Astrocyte (in vitro differentiated cells and primary cell): ENCODE measurements at regions not wholly inside any gene's neighbourhood (a gene's known extent, or its start where the extent isn't known, plus 50 kb on each side); places are given as distances from the start of the nearest gene placed in this dataset.

Experiments used
- DNase-seq: peaks from one replicate; pipeline ENCODE4 v3.0.0-alpha.2; 2010; ENCODE audit warnings: low read depth
- FAIRE-seq: peaks from 2 replicates; lab custom pipeline; 2011; peaks lifted over from hg19 to GRCh38; lab: Jason Lieb, UNC
- H2AFZ ChIP-seq: 2 replicates; pipeline ENCODE4 v1.6.0; 2012; ENCODE audit warnings: low read depth, low read length, inconsistent platforms
- H3K27ac ChIP-seq: 2 replicates; pipeline ENCODE4 v1.5.1; 2011; ENCODE audit warnings: low read depth, low read length, inconsistent platforms
- H3K27me3 ChIP-seq: 2 replicates; pipeline ENCODE4 v1.6.0; 2011; ENCODE audit warnings: low read length, inconsistent platforms; ENCODE audit not compliant: insufficient read depth
- H3K36me3 ChIP-seq: 2 replicates; pipeline ENCODE4 v1.5.1; 2011; ENCODE audit warnings: low read length, inconsistent platforms; ENCODE audit not compliant: insufficient read depth
- H3K4me1 ChIP-seq: 2 replicates; pipeline ENCODE4 v1.5.1; 2011; ENCODE audit warnings: low read length, inconsistent platforms; ENCODE audit not compliant: insufficient read depth
- H3K4me2 ChIP-seq: 2 replicates; pipeline ENCODE4 v1.6.0; 2012; ENCODE audit warnings: low read length, inconsistent platforms
- H3K4me3 ChIP-seq: 2 replicates; pipeline ENCODE4 v1.5.1; 2011; ENCODE audit warnings: low read depth, mild to moderate bottlenecking, low read length, inconsistent platforms; ENCODE audit not compliant: insufficient read depth
- H3K79me2 ChIP-seq: 2 replicates; pipeline ENCODE4 v1.6.0; 2012; ENCODE audit warnings: mild to moderate bottlenecking, low read length, inconsistent platforms; ENCODE audit not compliant: insufficient read depth
- H3K9ac ChIP-seq: 2 replicates; pipeline ENCODE4 v1.6.0; 2012; ENCODE audit warnings: mild to moderate bottlenecking, low read length, inconsistent platforms
- H3K9me3 ChIP-seq: 2 replicates; pipeline ENCODE4 v1.5.1; 2012; ENCODE audit warnings: low read depth, mild to moderate bottlenecking, low read length, inconsistent platforms; ENCODE audit not compliant: insufficient read depth
- H4K20me1 ChIP-seq: 2 replicates; pipeline ENCODE4 v1.6.0; 2012; ENCODE audit warnings: low read length, inconsistent platforms; ENCODE audit not compliant: insufficient read depth
- H3K27ac Mint-ChIP-seq: one replicate; pipeline ENCODE4 v1.8.0; 2021; ENCODE audit warnings: mild to moderate bottlenecking, mixed read lengths; ENCODE audit not compliant: unreplicated experiment
- H3K27me3 Mint-ChIP-seq: one replicate; pipeline ENCODE4 v1.8.0; 2021; ENCODE audit warnings: low read depth, mixed read lengths; ENCODE audit not compliant: unreplicated experiment
- H3K36me3 Mint-ChIP-seq: one replicate; pipeline ENCODE4 v1.8.0; 2021; ENCODE audit warnings: low read depth, mixed read lengths; ENCODE audit not compliant: unreplicated experiment
- H3K4me1 Mint-ChIP-seq: one replicate; pipeline ENCODE4 v1.8.0; 2021; ENCODE audit warnings: low read depth, mixed read lengths; ENCODE audit not compliant: unreplicated experiment
- H3K4me3 Mint-ChIP-seq: one replicate; pipeline ENCODE4 v1.8.0; 2021; ENCODE audit warnings: mild to moderate bottlenecking, moderate library complexity, mixed read lengths; ENCODE audit not compliant: unreplicated experiment
- H3K9me3 Mint-ChIP-seq: one replicate; pipeline ENCODE4 v1.8.0; 2021; ENCODE audit warnings: mild to moderate bottlenecking, mixed read lengths; ENCODE audit not compliant: unreplicated experiment
- EZH2 ChIP-seq: IDR thresholded peaks from 2 replicates; pipeline ENCODE4 v1.6.1; 2012; ENCODE audit warnings: mild to moderate bottlenecking, low read length, inconsistent platforms; ENCODE audit not compliant: insufficient read depth
- TF ChIP-seq, protein P1 (sequence below): IDR thresholded peaks from 2 replicates; pipeline ENCODE4 v1.5.1; 2011; ENCODE audit warnings: low read depth, mild to moderate bottlenecking, inconsistent platforms, low read length, moderate library complexity; ENCODE audit not compliant: insufficient read depth

DNA sequence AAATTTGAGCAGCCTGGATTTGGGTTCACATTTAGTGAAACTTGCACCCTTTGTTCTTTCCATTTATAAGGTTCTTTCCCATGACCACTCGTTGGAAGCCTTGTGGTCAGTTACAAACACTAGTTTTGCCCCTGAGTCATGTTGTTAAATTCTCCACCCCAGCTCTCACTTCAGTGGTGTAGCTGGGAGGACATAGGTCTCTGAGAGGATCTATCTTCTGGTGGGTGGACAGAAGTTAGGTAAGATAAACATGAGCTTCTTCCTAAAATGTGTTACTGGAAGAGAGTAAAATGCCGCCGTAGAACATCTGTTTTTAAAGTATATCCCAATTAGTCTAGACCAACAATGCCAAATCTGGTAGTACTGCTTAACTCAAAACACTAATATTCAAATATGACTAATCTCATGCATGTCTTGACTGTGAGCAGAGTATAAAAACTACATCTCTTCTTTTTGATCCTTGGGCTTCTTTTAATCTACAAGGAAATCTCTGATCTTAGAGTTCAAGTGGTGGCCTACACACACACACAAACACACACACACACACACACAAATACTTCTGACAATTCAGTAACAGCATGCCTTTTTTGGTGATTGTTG lies 162.6 kb upstream of the FN1 start:
- peaks cover 40% of the 10 kb centered on the region for H3K4me1 ChIP-seq
- H3K9me3 Mint-ChIP-seq = no peaks in the 10 kb centered on the region
- H4K20me1 ChIP-seq = no peaks in the 10 kb centered on the region
- H3K9me3 ChIP-seq = no peaks in the 10 kb centered on the region
- H3K36me3 ChIP-seq = no peaks in the 10 kb centered on the region
- no peaks in the 10 kb centered on the region for H3K27me3 Mint-ChIP-seq
- TF ChIP-seq, protein P1, sequence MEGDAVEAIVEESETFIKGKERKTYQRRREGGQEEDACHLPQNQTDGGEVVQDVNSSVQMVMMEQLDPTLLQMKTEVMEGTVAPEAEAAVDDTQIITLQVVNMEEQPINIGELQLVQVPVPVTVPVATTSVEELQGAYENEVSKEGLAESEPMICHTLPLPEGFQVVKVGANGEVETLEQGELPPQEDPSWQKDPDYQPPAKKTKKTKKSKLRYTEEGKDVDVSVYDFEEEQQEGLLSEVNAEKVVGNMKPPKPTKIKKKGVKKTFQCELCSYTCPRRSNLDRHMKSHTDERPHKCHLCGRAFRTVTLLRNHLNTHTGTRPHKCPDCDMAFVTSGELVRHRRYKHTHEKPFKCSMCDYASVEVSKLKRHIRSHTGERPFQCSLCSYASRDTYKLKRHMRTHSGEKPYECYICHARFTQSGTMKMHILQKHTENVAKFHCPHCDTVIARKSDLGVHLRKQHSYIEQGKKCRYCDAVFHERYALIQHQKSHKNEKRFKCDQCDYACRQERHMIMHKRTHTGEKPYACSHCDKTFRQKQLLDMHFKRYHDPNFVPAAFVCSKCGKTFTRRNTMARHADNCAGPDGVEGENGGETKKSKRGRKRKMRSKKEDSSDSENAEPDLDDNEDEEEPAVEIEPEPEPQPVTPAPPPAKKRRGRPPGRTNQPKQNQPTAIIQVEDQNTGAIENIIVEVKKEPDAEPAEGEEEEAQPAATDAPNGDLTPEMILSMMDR = no peak
- no peak overlapping the region for H3K4me3 ChIP-seq
- peak overlapping the region; percentile 63 for H3K27ac Mint-ChIP-seq
- peak overlapping the region; percentile 21 for H3K4me2 ChIP-seq
- H3K79me2 ChIP-seq = no peaks in the 10 kb centered on the region
- DNase-seq (peak; percentile 95), FAIRE-seq (peak; percentile 87)
- H3K4me3 Mint-ChIP-seq = no peak overlapping the region
- H3K27ac ChIP-seq = peak overlapping the region; percentile 48
- H3K9ac ChIP-seq = no peak overlapping the region
- peak overlapping the region; percentile 8 for H2AFZ ChIP-seq
- no peaks in the 10 kb centered on the region for H3K36me3 Mint-ChIP-seq
- H3K27me3 ChIP-seq = no peaks in the 10 kb centered on the region
- peaks cover 28% of the 10 kb centered on the region for H3K4me1 Mint-ChIP-seq

DNA sequence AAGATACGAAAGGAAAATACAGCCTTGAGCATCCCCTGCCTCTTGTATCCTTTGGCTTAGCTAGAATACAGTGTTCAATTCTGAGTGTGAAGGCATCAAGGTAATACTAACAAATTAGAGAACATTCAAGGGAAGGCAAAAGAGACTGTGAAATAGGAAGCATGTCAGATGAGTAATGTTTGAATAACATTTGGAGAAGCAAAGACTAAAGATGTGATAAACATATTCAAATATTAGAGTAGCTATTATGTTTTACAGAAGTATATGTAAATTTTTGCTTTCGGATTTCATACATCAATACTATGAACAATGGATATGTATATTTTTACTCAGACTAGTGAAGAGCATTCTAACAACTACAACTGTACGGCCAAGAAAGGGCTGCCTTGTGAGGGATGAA lies 161.7 kb upstream of the FN1 start:
- no peaks in the 10 kb centered on the region for H3K36me3 ChIP-seq
- Mint-ChIP-seq H3K36me3 (no peaks in the 10 kb centered on the region), H3K27ac (no peak overlapping the region), H3K4me1 (peaks cover 24% of the 10 kb centered on the region), H3K27me3 (no peaks in the 10 kb centered on the region), H3K4me3 (no peak overlapping the region), H3K9me3 (no peaks in the 10 kb centered on the region)
- peak overlapping the region; percentile 48 for H3K27ac ChIP-seq
- DNase-seq (no peak), FAIRE-seq (no peak)
- H4K20me1 ChIP-seq = no peaks in the 10 kb centered on the region
- H3K4me1 ChIP-seq = peaks cover 31% of the 10 kb centered on the region
- H3K9ac ChIP-seq = no peak overlapping the region
- no peak overlapping the region for H3K4me2 ChIP-seq
- H3K79me2 ChIP-seq = no peaks in the 10 kb centered on the region
- H2AFZ ChIP-seq = no peak overlapping the region
- no peaks in the 10 kb centered on the region for H3K9me3 ChIP-seq
- no peak overlapping the region for H3K4me3 ChIP-seq
- no peaks in the 10 kb centered on the region for H3K27me3 ChIP-seq
- TF ChIP-seq EZH2 = no peak
- TF ChIP-seq, protein P1 = no peak

GRCh38 chr2:215594766-215595165 lies 158.9 kb upstream of the FN1 start:
- H3K36me3 Mint-ChIP-seq = no peaks in the 10 kb centered on the region
- Histone ChIP-seq H3K36me3 (no peaks in the 10 kb centered on the region), H3K79me2 (no peaks in the 10 kb centered on the region), H3K9ac (no peak overlapping the region), H3K27ac (no peak overlapping the region), H3K9me3 (no peaks in the 10 kb centered on the region), H3K27me3 (no peaks in the 10 kb centered on the region), H3K4me2 (no peak overlapping the region), H4K20me1 (no peaks in the 10 kb centered on the region), H2AFZ (no peak overlapping the region), H3K4me1 (peaks cover 21% of the 10 kb centered on the region), H3K4me3 (no peak overlapping the region)
- TF ChIP-seq EZH2 = no peak
- TF ChIP-seq, protein P1 = no peak
- H3K27me3 Mint-ChIP-seq = no peaks in the 10 kb centered on the region
- FAIRE-seq (no peak), DNase-seq (peak; percentile 69)
- no peak overlapping the region for H3K4me3 Mint-ChIP-seq
- peak overlapping the region; percentile 55 for H3K27ac Mint-ChIP-seq
- no peaks in the 10 kb centered on the region for H3K9me3 Mint-ChIP-seq
- peaks cover 29% of the 10 kb centered on the region for H3K4me1 Mint-ChIP-seq
